A673 (cell line): ENCODE measurements at regions not wholly inside any gene's neighbourhood (a gene's known extent, or its start where the extent isn't known, plus 50 kb on each side); places are given as distances from the start of the nearest gene placed in this dataset.

Experiments used
- BruUV-seq: library from RNA; stranded (reverse); fragments of 400-500 nt; replicated peaks from 2 replicates; lab custom pipeline; 2021; lab: Mats Ljungman, UMichigan
- CTCF ChIA-PET: fragments of 300-600 bp; sonication (Branson Sonifier 250); formaldehyde crosslinking; loops from one replicate; lab custom pipeline; 2022; ENCODE audit warnings: antibody characterized with exemption; lab: Charles Lee
- POLR2A ChIA-PET: fragments of 300-600 bp; sonication (Branson Sonifier 250); formaldehyde crosslinking; loops from one replicate; lab custom pipeline; 2022; ENCODE audit warnings: antibody characterized with exemption; ENCODE audit not compliant: low non-redundant PET; lab: Charles Lee
- DNase-seq: peaks from one replicate; pipeline ENCODE4 v3.0.0-alpha.2; 2015; ENCODE audit warnings: low spot score
- H3K27ac ChIP-seq: fragments of 200-600 bp; sonication (generic); 2 replicates; pipeline ENCODE4 v1.5.1; 2016; ENCODE audit warnings: mixed run types, low read depth, mild to moderate bottlenecking, mixed read lengths, antibody characterized with exemption, low read length; ENCODE audit not compliant: poor library complexity, severe bottlenecking
- H3K27me3 ChIP-seq: fragments of 200-600 bp; sonication (generic); replicated peaks from 2 replicates; pipeline ENCODE4 v1.6.1; 2017; ENCODE audit warnings: mixed run types, low read depth, mild to moderate bottlenecking, mixed read lengths, antibody characterized with exemption, low read length; ENCODE audit not compliant: insufficient read depth, poor library complexity
- H3K36me3 ChIP-seq: fragments of 200-600 bp; sonication (generic); 2 replicates; pipeline ENCODE4 v1.6.1; 2016; ENCODE audit warnings: mixed run types, mild to moderate bottlenecking, mixed read lengths, antibody characterized with exemption, low read length; ENCODE audit not compliant: insufficient read depth, poor library complexity, severe bottlenecking
- H3K4me1 ChIP-seq: fragments of 200-600 bp; sonication (generic); 2 replicates; pipeline ENCODE4 v1.6.1; 2017; ENCODE audit warnings: mixed run types, mild to moderate bottlenecking, mixed read lengths, antibody characterized with exemption, low read length; ENCODE audit not compliant: insufficient read depth, poor library complexity, severe bottlenecking
- H3K4me3 ChIP-seq: fragments of 200-600 bp; sonication (generic); 2 replicates; pipeline ENCODE4 v1.5.1; 2016; ENCODE audit warnings: low read depth, mixed run types, mild to moderate bottlenecking, mixed read lengths, low read length; ENCODE audit not compliant: poor library complexity, severe bottlenecking
- H3K9me3 ChIP-seq: fragments of 200-600 bp; sonication (generic); 2 replicates; pipeline ENCODE4 v1.6.1; 2016; ENCODE audit warnings: mixed run types, low read depth, mild to moderate bottlenecking, mixed read lengths, antibody characterized with exemption, low read length; ENCODE audit not compliant: poor library complexity, severe bottlenecking
- EZH2 ChIP-seq: fragments of 200-600 bp; sonication (generic); IDR thresholded peaks from 2 replicates; pipeline ENCODE4 v1.6.1; 2017; ENCODE audit warnings: borderline replicate concordance, low read depth, mild to moderate bottlenecking, mixed read lengths, antibody characterized with exemption, low read length; ENCODE audit not compliant: poor library complexity, severe bottlenecking
- intact Hi-C: fragments of 100-400 bp; cut with micrococcal nuclease; formaldehyde crosslinking; loops from one replicate; pipeline ENCODE4 v1.10.0; 2022; ENCODE audit not compliant: unreplicated experiment
- TF ChIP-seq, protein P1 (sequence below): fragments of 300-800, 200-600 bp; sonication (generic); conservative IDR thresholded peaks from 2 replicates; pipeline ENCODE4 v1.5.1; 2017; ENCODE audit warnings: low read depth, mild to moderate bottlenecking, antibody characterized with exemption, low read length, moderate library complexity, mixed read lengths

DNA sequence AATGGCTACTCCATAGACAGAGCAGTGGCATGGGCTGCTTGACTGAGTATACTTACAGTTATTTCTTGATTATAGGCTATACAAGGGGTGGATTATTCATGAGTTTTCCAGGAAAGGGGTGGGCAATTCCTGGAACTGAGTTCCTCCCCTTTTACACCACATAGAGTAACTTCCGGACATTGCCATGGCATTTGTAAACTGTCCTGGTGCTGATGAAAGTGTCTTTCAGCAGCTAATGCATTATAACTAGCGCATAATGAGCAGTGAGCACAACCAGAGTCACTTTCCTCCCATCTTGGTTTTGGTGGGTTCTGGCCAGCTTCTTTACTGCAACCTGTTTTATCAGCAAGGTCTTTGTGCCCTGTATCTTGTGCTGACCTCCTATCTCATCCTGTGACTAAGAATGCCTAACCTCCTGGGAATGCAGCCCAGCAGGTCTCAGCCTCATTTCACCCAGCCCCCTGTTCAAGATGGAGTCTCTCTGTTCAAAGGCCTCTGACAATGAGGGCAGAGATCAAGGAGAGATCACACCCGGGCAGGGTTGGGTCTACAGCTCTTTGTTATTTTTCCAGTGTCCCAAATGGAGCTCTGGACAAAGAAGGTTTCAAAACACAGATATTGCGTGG, 468.4 kb upstream of the PRKX start:
- BruUV-seq: no TSS peak
- intact Hi-C loops: no loop called here
- Histone ChIP-seq H3K9me3 (no peaks in the 10 kb centered on the region), H3K27me3 (no peaks in the 10 kb centered on the region), H3K27ac (no peak overlapping the region), H3K4me3 (no peak overlapping the region), H3K4me1 (peaks cover 13% of the 10 kb centered on the region), H3K36me3 (no peaks in the 10 kb centered on the region)
- POLR2A ChIA-PET: no interaction called here
- CTCF ChIA-PET: no interaction called here
- peak; percentile 6 for DNase-seq
- TF ChIP-seq, protein P1, sequence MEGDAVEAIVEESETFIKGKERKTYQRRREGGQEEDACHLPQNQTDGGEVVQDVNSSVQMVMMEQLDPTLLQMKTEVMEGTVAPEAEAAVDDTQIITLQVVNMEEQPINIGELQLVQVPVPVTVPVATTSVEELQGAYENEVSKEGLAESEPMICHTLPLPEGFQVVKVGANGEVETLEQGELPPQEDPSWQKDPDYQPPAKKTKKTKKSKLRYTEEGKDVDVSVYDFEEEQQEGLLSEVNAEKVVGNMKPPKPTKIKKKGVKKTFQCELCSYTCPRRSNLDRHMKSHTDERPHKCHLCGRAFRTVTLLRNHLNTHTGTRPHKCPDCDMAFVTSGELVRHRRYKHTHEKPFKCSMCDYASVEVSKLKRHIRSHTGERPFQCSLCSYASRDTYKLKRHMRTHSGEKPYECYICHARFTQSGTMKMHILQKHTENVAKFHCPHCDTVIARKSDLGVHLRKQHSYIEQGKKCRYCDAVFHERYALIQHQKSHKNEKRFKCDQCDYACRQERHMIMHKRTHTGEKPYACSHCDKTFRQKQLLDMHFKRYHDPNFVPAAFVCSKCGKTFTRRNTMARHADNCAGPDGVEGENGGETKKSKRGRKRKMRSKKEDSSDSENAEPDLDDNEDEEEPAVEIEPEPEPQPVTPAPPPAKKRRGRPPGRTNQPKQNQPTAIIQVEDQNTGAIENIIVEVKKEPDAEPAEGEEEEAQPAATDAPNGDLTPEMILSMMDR: no peak
- no peak for TF ChIP-seq EZH2

GRCh38 chrX:4179031-4179430, 465.6 kb upstream of the PRKX start:
- H3K4me1 ChIP-seq: peaks cover 13% of the 10 kb centered on the region
- intact Hi-C loops: no loop called here
- BruUV-seq: no TSS peak
- peak; percentile 25 for DNase-seq
- no peaks in the 10 kb centered on the region for H3K9me3 ChIP-seq
- TF ChIP-seq EZH2: no peak
- TF ChIP-seq, protein P1: no peak
- no peak overlapping the region for H3K27ac ChIP-seq
- H3K27me3 ChIP-seq: no peaks in the 10 kb centered on the region
- no peak overlapping the region for H3K4me3 ChIP-seq
- ChIA-PET POLR2A (no interaction called here), CTCF (no interaction called here)
- H3K36me3 ChIP-seq: no peaks in the 10 kb centered on the region

GRCh38 chrX:4175221-4175620, 461.8 kb upstream of the PRKX start:
- BruUV-seq: no TSS peak
- CTCF ChIA-PET: no interaction called here
- intact Hi-C loops: no loop called here

More at GRCh38 chrX:4175221-4175620, 461.8 kb upstream of the PRKX start:
- Histone ChIP-seq H3K36me3 (no peaks in the 10 kb centered on the region), H3K27me3 (no peaks in the 10 kb centered on the region), H3K4me1 (peaks cover 12% of the 10 kb centered on the region), H3K27ac (no peak overlapping the region), H3K9me3 (no peaks in the 10 kb centered on the region), H3K4me3 (no peak overlapping the region)
- TF ChIP-seq, protein P1: no peak
- TF ChIP-seq EZH2: no peak
- POLR2A ChIA-PET: no interaction called here
- no peak for DNase-seq
